Upper lobe of right lung (tissue), 1 donor: ENCODE measurements at regions not wholly inside any gene's neighbourhood (a gene's known extent, or its start where the extent isn't known, plus 50 kb on each side); places are given as distances from the start of the nearest gene placed in this dataset.

ENCODE experiments used
- ATAC-seq: fragments of 200-7000 bp; cut with Tn5 transposase; one replicate; pipeline ENCODE4 v1.9.1; 2020; ENCODE audit warnings: mild to moderate bottlenecking, moderate library complexity
- DNase-seq: peaks from one replicate; pipeline ENCODE4 v3.0.0-alpha.2; 2020
- H3K27ac ChIP-seq: fragments of 200-600 bp; one replicate; pipeline ENCODE4 v1.8.0; 2022
- H3K27me3 ChIP-seq: fragments of 200-600 bp; one replicate; pipeline ENCODE4 v1.8.0; 2022; ENCODE audit warnings: mild to moderate bottlenecking
- H3K36me3 ChIP-seq: fragments of 200-600 bp; one replicate; pipeline ENCODE4 v1.8.0; 2022
- H3K4me1 ChIP-seq: fragments of 200-600 bp; one replicate; pipeline ENCODE4 v1.8.0; 2022
- H3K4me3 ChIP-seq: fragments of 200-600 bp; one replicate; pipeline ENCODE4 v1.8.0; 2022; ENCODE audit warnings: mild to moderate bottlenecking
- H3K9me3 ChIP-seq: fragments of 200-600 bp; one replicate; pipeline ENCODE4 v1.8.0; 2022
- CTCF ChIP-seq: fragments of 200-600 bp; IDR thresholded peaks from one replicate; pipeline ENCODE4 v1.8.0; 2022; ENCODE audit warnings: antibody characterized with exemption
- intact Hi-C: fragments of 100-400 bp; cut with DNase I; formaldehyde crosslinking; loops from one replicate; pipeline ENCODE4 v1.11.0; 2022
- donor health status: DM: no; HTN: yes; CAD: no; lungs with severe emphysema.

GRCh38 chr14:99024926-99025325, 247.1 kb downstream of the BCL11B start:
- Histone ChIP-seq H3K27ac (no peak overlapping the region), H3K9me3 (no peaks in the 10 kb centered on the region), H3K27me3 (no peaks in the 10 kb centered on the region), H3K36me3 (no peaks in the 10 kb centered on the region), H3K4me3 (no peak overlapping the region), H3K4me1 (no peaks in the 10 kb centered on the region)
- intact Hi-C loops: no loop called here
- no peak for TF ChIP-seq CTCF
- no peak for DNase-seq
- ATAC-seq: no peak

GRCh38 chr14:99025418-99025817, 246.6 kb downstream of the BCL11B start:
- ATAC-seq (no peak), DNase-seq (no peak)
- Histone ChIP-seq H3K4me1 (no peaks in the 10 kb centered on the region), H3K36me3 (no peaks in the 10 kb centered on the region), H3K4me3 (no peak overlapping the region), H3K27me3 (no peaks in the 10 kb centered on the region), H3K9me3 (no peaks in the 10 kb centered on the region), H3K27ac (no peak overlapping the region)
- no peak for TF ChIP-seq CTCF
- intact Hi-C loops: no loop called here

GRCh38 chr14:99026471-99026870, 245.5 kb downstream of the BCL11B start:
- H3K4me1 ChIP-seq: no peaks in the 10 kb centered on the region
- no peak for TF ChIP-seq CTCF
- H3K27ac ChIP-seq: no peak overlapping the region
- intact Hi-C loops: no loop called here
- no peak for DNase-seq
- ATAC-seq: no peak
- no peaks in the 10 kb centered on the region for H3K27me3 ChIP-seq
- H3K36me3 ChIP-seq: no peaks in the 10 kb centered on the region
- no peaks in the 10 kb centered on the region for H3K9me3 ChIP-seq
- H3K4me3 ChIP-seq: no peak overlapping the region

- Histone ChIP-seq H3K9me3 (no peaks in the 10 kb centered on the region), H3K4me3 (no peak overlapping the region), H3K36me3 (no peaks in the 10 kb centered on the region), H3K27me3 (no peaks in the 10 kb centered on the region), H3K27ac (no peak overlapping the region), H3K4me1 (no peaks in the 10 kb centered on the region)
- intact Hi-C loops: no loop called here
- ATAC-seq: no peak
- no peak for TF ChIP-seq CTCF
- DNase-seq: no peak
Observed at GRCh38 chr14:99028041-99028440, 244.0 kb downstream of the BCL11B start.

GRCh38 chr14:99028521-99028920, 243.5 kb downstream of the BCL11B start:
- intact Hi-C loops: no loop called here
- H3K9me3 ChIP-seq: no peaks in the 10 kb centered on the region
- no peaks in the 10 kb centered on the region for H3K27me3 ChIP-seq
- ATAC-seq: no peak
- no peak overlapping the region for H3K27ac ChIP-seq
- no peak for TF ChIP-seq CTCF
- H3K4me1 ChIP-seq: no peaks in the 10 kb centered on the region
- H3K36me3 ChIP-seq: no peaks in the 10 kb centered on the region
- H3K4me3 ChIP-seq: no peak overlapping the region
- no peak for DNase-seq

- H3K27ac ChIP-seq: no peak overlapping the region
- ATAC-seq (no peak), DNase-seq (no peak)
- intact Hi-C loops: no loop called here
- no peaks in the 10 kb centered on the region for H3K9me3 ChIP-seq
- no peak overlapping the region for H3K4me3 ChIP-seq
- H3K36me3 ChIP-seq: no peaks in the 10 kb centered on the region
- TF ChIP-seq CTCF: no peak
- H3K27me3 ChIP-seq: no peaks in the 10 kb centered on the region
- H3K4me1 ChIP-seq: no peaks in the 10 kb centered on the region
Observed at GRCh38 chr14:99029145-99029915, 242.7 kb downstream of the BCL11B start.
